AG09319 (cell line): ENCODE measurements at regions not wholly inside any gene's neighbourhood (a gene's known extent, or its start where the extent isn't known, plus 50 kb on each side); places are given as distances from the start of the nearest gene placed in this dataset.

Experiments used
- DNase-seq: peaks from one replicate; pipeline ENCODE4 v3.0.0-alpha.2; 2010; ENCODE audit warnings: low read depth; ENCODE audit errors: extremely low read depth
- TF ChIP-seq, protein P1 (sequence below): IDR thresholded peaks from 2 replicates; pipeline ENCODE4 v1.5.1; 2011; ENCODE audit warnings: low read depth, mild to moderate bottlenecking, inconsistent platforms, low read length, moderate library complexity

DNA sequence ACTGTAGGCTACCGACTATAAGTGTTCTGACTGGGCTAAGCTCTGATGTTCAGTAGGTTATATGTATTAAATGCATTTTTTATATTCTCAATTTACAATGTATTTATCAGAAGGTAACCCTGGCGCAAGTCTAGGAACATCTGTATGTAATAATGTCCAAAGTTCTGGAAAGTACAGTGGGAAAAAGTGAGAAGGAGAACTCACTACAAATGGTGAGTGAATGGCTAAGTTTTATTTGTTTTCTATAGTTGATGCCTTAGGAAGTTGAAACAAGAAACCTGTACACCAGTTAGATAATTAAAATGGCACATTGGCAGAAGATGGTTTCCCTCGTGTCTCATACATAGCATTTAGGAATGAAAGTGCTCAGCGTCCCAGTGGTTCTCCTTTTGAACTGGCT lies 333.4 kb upstream of the THRB start:
- DNase-seq = no peak
- TF ChIP-seq, protein P1, sequence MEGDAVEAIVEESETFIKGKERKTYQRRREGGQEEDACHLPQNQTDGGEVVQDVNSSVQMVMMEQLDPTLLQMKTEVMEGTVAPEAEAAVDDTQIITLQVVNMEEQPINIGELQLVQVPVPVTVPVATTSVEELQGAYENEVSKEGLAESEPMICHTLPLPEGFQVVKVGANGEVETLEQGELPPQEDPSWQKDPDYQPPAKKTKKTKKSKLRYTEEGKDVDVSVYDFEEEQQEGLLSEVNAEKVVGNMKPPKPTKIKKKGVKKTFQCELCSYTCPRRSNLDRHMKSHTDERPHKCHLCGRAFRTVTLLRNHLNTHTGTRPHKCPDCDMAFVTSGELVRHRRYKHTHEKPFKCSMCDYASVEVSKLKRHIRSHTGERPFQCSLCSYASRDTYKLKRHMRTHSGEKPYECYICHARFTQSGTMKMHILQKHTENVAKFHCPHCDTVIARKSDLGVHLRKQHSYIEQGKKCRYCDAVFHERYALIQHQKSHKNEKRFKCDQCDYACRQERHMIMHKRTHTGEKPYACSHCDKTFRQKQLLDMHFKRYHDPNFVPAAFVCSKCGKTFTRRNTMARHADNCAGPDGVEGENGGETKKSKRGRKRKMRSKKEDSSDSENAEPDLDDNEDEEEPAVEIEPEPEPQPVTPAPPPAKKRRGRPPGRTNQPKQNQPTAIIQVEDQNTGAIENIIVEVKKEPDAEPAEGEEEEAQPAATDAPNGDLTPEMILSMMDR = no peak

DNA sequence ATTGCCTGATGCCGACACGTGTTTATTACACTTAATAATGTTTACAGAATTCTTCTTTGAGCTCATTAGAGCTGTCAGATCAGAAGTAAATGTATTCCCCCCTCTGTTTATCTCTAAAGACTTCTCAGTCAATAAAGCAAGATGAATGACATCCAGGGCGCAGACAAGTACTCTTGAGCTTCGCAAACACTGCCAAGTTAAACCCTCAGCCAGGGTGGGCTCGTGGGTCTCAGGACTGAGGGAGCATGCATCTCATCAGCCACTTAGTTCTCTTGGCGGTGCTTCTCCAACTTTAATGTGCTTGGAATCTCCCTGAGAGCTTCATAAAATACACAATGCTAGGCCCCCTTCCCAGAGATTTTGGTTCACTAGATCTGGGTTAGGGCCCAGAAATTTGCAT lies 333.9 kb upstream of the THRB start:
- DNase-seq = no peak
- TF ChIP-seq, protein P1 = no peak

DNA sequence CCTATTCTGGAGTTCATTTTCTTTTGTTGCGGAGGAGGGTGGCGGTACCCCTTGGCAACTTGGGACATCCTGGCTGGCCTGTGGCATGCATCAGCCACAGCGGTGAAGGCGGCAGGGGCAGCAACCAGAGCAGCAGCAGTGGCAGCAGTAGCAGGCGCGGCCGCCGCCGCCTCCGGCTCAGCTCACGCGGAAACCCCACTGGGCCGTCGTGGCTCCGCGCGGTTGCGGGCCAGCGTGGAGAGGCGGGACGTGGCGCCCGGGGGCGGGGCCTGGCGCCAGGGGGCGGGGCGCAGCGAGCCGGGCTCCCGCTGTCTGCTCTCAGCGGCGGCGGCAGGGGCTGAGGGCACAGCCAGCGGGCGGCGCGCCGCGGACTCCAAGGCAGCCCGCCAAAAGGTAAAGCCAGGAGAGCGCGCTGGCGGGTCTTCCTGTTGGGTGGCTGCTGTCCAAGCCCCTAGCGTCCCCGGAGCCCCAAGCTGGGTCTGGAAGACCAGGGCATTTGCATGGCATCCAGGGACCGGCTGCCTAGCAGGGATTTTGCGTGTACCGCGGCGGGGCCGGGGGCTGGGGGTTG lies 334.4 kb upstream of the THRB start:
- DNase-seq = no peak
- TF ChIP-seq, protein P1 = no peak

DNA sequence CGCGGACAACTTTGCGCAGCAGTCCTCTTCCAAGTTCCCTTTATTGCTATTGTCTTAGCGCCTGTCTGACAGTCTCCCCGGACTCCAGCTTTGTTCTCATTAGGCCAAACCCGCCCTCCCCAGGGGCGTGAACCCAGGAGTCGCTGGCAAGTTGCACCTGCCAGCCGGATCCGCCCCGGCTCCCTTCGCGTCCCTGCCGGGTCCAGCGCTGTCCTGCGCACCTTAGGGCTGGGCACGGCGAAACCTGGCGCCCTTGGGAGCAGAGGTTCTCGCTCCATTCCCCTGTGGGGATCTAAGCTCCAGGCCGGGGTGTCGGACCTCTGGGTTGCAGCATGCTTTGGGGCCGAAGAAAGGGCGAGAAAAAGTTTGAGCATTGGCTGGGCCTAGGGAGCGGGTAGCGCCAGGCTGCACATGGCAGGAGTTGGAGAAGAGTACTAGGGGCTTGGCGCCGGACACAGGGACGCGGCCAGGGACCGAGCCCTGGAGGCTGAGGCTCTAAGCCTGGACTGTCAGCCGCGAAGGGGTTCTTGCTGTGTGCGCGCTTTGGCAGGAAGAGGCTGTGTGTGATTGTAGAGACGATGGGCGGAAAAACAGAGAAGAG lies 335.1 kb upstream of the THRB start:
- no peak for DNase-seq
- TF ChIP-seq, protein P1 = no peak

DNA sequence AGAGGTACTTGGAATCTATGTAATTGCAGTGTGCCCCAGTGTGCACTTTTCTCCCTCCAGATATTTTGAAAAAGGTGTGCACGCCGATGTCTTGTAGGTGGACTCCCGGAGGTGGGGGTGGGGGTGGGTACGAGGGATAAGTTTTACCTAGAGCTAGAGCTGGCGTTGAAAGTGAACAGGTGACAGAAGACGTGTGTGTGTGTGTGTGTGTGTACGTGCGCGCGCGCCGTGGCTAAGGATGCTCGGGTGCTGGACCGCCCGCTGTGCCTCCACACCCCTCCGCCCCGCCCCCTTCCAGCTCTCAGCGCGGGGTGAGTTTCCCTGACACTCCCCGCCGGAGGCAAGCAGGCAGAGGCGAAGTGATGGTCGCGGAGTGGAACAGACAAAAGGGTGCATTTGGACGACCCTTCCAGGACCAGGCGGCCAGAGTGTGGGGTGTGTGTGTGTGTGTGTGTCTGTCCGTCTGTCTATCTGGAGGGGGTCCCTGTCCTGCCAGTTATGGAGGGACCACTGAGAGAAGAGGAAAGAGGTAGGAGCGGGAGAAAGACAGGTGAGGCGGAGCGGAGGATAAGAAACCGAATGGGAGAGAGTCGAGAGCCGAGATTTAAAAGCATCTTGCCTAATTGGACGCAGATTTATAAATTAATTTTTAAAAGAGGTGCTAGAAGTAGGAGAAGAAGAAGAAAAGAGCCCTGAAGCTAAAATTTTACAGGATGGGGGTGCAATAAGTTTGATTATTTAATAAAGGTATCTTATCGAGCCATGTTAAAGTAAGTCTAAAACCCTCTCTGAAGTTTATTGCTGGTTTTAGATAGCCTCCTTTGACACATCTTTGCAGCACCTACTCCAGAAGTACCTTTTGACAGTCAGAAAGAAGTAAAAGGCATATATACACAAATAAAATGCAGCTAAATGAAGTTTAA lies 335.8 kb upstream of the THRB start:
- DNase-seq = no peak

GRCh38 chr3:24831221-24831620 lies 336.6 kb upstream of the THRB start:
- DNase-seq = no peak
- TF ChIP-seq, protein P1 = no peak

More for the DNA sequence above, 335.8 kb upstream of the THRB start:
- TF ChIP-seq, protein P1 = no peak

- no peak for DNase-seq
- TF ChIP-seq, protein P1 = no peak
Observed at GRCh38 chr3:24832891-24833290, 338.2 kb upstream of the THRB start.
